ENCODE measurements at regions not wholly inside any gene's neighbourhood (a gene's known extent, or its start where the extent isn't known, plus 50 kb on each side); places are given as distances from the start of the nearest gene placed in this dataset.

- no peak for TF ChIP-seq POLR2A (IDR thresholded peaks at IDR 0.05; ENCODE audit: low read length)
- no peak for TF ChIP-seq GATA1 (IDR thresholded peaks at IDR 0.05; ENCODE audit: low read depth, low read length)
Observed at GRCh38 chr4:23577398-23577797, 312.4 kb downstream of the PPARGC1A start.

Measured in erythroblast (primary cell).